Astrocyte (in vitro differentiated cells and primary cell): ENCODE measurements at regions not wholly inside any gene's neighbourhood (a gene's known extent, or its start where the extent isn't known, plus 50 kb on each side); places are given as distances from the start of the nearest gene placed in this dataset.

ENCODE experiments used
- EZH2 ChIP-seq: IDR thresholded peaks from 2 replicates; pipeline ENCODE4 v1.6.1; 2012; ENCODE audit warnings: mild to moderate bottlenecking, low read length, inconsistent platforms; ENCODE audit not compliant: insufficient read depth
- TF ChIP-seq, protein P1 (sequence below): IDR thresholded peaks from 2 replicates; pipeline ENCODE4 v1.5.1; 2011; ENCODE audit warnings: low read depth, mild to moderate bottlenecking, inconsistent platforms, low read length, moderate library complexity; ENCODE audit not compliant: insufficient read depth

DNA sequence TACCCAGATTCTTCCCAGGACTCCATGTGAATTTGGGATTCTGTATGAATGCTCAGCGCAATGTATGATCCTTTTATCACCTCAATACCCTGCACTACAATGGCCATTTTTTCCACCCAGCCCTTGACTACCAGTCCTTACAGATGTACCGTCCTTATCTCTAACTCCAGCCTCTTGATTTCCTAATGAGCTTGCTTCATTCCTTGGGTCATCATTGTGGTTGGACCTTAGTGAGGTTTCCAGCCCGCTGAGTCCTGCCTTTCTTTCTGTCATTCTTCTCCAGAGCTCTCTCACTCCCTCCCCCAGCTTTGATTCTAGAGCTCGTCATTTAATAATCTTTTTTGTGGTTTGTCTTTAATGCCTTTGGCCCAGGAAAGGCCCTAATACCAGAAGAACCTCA, 438.5 kb downstream of the ZNF536 start:
- TF ChIP-seq, protein P1, sequence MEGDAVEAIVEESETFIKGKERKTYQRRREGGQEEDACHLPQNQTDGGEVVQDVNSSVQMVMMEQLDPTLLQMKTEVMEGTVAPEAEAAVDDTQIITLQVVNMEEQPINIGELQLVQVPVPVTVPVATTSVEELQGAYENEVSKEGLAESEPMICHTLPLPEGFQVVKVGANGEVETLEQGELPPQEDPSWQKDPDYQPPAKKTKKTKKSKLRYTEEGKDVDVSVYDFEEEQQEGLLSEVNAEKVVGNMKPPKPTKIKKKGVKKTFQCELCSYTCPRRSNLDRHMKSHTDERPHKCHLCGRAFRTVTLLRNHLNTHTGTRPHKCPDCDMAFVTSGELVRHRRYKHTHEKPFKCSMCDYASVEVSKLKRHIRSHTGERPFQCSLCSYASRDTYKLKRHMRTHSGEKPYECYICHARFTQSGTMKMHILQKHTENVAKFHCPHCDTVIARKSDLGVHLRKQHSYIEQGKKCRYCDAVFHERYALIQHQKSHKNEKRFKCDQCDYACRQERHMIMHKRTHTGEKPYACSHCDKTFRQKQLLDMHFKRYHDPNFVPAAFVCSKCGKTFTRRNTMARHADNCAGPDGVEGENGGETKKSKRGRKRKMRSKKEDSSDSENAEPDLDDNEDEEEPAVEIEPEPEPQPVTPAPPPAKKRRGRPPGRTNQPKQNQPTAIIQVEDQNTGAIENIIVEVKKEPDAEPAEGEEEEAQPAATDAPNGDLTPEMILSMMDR, result no peak
- TF ChIP-seq EZH2, result no peak
